KMS-11 (cell line): ENCODE measurements at regions not wholly inside any gene's neighbourhood (a gene's known extent, or its start where the extent isn't known, plus 50 kb on each side); places are given as distances from the start of the nearest gene placed in this dataset.

ENCODE experiments used
- H2AFZ ChIP-seq: fragments of 200-600 bp; sonication (generic); 2 replicates; pipeline ENCODE4 v1.6.1; 2016; ENCODE audit warnings: antibody characterized with exemption, mixed run types, low read depth
- H3K27ac ChIP-seq: fragments of 200-600 bp; sonication (generic); 2 replicates; pipeline ENCODE4 v1.6.1; 2016; ENCODE audit warnings: mild to moderate bottlenecking, mixed run types
- H3K27me3 ChIP-seq: fragments of 200-600 bp; sonication (generic); 2 replicates; pipeline ENCODE4 v1.6.1; 2017; ENCODE audit warnings: mild to moderate bottlenecking, low read depth, mixed run types, moderate library complexity; ENCODE audit not compliant: insufficient read depth
- H3K36me3 ChIP-seq: fragments of 200-600 bp; sonication (generic); 2 replicates; pipeline ENCODE4 v1.6.1; 2017; ENCODE audit warnings: mild to moderate bottlenecking, mixed run types; ENCODE audit not compliant: insufficient read depth
- H3K4me1 ChIP-seq: fragments of 200-600 bp; sonication (generic); 2 replicates; pipeline ENCODE4 v1.6.1; 2016; ENCODE audit warnings: mild to moderate bottlenecking, low read depth, mixed run types; ENCODE audit not compliant: poor library complexity, severe bottlenecking
- H3K4me2 ChIP-seq: fragments of 200-600 bp; sonication (generic); 2 replicates; pipeline ENCODE4 v1.7.0; 2016; ENCODE audit warnings: mild to moderate bottlenecking, mixed run types
- H3K4me3 ChIP-seq: fragments of 200-600 bp; sonication (generic); IDR thresholded peaks from 2 replicates; pipeline ENCODE4 v1.6.1; 2017; ENCODE audit warnings: low read depth, low read length, mixed read lengths; ENCODE audit not compliant: insufficient read depth
- H3K79me2 ChIP-seq: fragments of 200-600 bp; sonication (generic); 2 replicates; pipeline ENCODE4 v1.6.1; 2016; ENCODE audit warnings: low read depth, mixed run types; ENCODE audit not compliant: insufficient read depth
- H3K9ac ChIP-seq: fragments of 200-600 bp; sonication (generic); 2 replicates; pipeline ENCODE4 v1.6.1; 2016; ENCODE audit warnings: mild to moderate bottlenecking, mixed run types
- H4K20me1 ChIP-seq: fragments of 200-600 bp; sonication (generic); 2 replicates; pipeline ENCODE4 v1.6.1; 2016; ENCODE audit warnings: mild to moderate bottlenecking, mixed run types; ENCODE audit not compliant: insufficient read depth
- CTCF ChIP-seq: fragments of 200-600 bp; sonication (generic); conservative IDR thresholded peaks from 2 replicates; pipeline ENCODE4 v1.6.1; 2017; ENCODE audit warnings: low read depth, mild to moderate bottlenecking, antibody characterized with exemption, low read length, moderate library complexity, mixed read lengths

GRCh38 chr1:187959062-187959461, 1130.3 kb downstream of the PLA2G4A start:
- Histone ChIP-seq H3K4me1 (no peaks in the 10 kb centered on the region), H3K4me3 (no peak overlapping the region), H3K27ac (no peak overlapping the region), H3K79me2 (no peaks in the 10 kb centered on the region), H3K4me2 (no peak overlapping the region), H3K36me3 (no peaks in the 10 kb centered on the region), H3K27me3 (no peaks in the 10 kb centered on the region), H2AFZ (no peak overlapping the region), H4K20me1 (no peaks in the 10 kb centered on the region), H3K9ac (no peak overlapping the region)
- no peak for TF ChIP-seq CTCF

GRCh38 chr1:187960125-187960638, 1131.4 kb downstream of the PLA2G4A start:
- Histone ChIP-seq H3K79me2 (no peaks in the 10 kb centered on the region), H3K4me3 (no peak overlapping the region), H3K27ac (no peak overlapping the region), H2AFZ (no peak overlapping the region), H3K4me2 (no peak overlapping the region), H3K36me3 (no peaks in the 10 kb centered on the region), H4K20me1 (no peaks in the 10 kb centered on the region), H3K27me3 (no peaks in the 10 kb centered on the region), H3K4me1 (no peaks in the 10 kb centered on the region), H3K9ac (no peak overlapping the region)
- TF ChIP-seq CTCF: no peak

DNA sequence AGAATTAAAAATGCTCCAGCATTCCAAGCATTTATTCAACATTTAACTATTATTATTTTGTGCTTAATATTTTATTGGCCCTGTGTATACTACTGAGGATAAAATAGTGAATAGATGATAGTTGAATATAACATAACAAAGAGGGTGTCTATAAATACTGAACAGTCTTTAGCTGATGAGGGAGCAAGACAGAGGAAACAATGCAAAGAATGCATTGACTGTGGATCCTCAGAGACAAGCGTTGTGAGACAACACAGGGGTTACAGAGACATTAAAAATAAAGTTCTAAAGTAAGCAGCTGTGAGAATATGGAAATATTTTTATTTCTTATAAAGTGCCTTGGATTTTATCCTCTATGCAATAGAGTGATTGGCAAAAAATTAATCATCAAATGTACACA, 1133.1 kb downstream of the PLA2G4A start:
- Histone ChIP-seq H2AFZ (no peak overlapping the region), H3K27ac (no peak overlapping the region), H3K4me1 (no peaks in the 10 kb centered on the region), H3K79me2 (no peaks in the 10 kb centered on the region), H3K4me3 (no peak overlapping the region), H3K27me3 (no peaks in the 10 kb centered on the region), H3K36me3 (no peaks in the 10 kb centered on the region), H3K4me2 (no peak overlapping the region), H4K20me1 (no peaks in the 10 kb centered on the region), H3K9ac (no peak overlapping the region)
- no peak for TF ChIP-seq CTCF

DNA sequence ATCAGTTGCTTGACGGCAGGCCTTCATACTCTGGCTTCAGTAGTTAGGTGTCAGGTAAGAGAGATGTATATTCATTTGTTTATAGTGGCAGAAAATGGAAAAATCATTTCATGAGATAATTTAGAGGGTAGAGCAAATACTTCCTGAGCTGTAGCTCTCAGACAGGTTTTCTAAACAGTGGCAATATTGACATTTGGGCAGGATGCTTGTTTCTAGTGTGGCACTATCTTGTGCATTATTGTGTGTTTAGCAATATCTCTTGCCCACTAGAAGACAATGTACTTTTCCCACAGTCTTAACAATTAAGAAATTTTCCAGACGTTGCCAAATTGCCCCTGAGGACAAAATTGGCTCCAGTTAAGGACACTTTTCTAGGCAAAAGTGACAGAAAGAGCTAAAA, 1143.1 kb downstream of the PLA2G4A start:
- H3K4me2 ChIP-seq: no peak overlapping the region
- H3K4me1 ChIP-seq: no peaks in the 10 kb centered on the region
- H3K36me3 ChIP-seq: no peaks in the 10 kb centered on the region
- TF ChIP-seq CTCF: no peak
- no peaks in the 10 kb centered on the region for H3K79me2 ChIP-seq
- H2AFZ ChIP-seq: no peak overlapping the region
- no peaks in the 10 kb centered on the region for H3K27me3 ChIP-seq
- no peak overlapping the region for H3K9ac ChIP-seq
- no peak overlapping the region for H3K4me3 ChIP-seq
- no peak overlapping the region for H3K27ac ChIP-seq
- H4K20me1 ChIP-seq: no peaks in the 10 kb centered on the region

- Histone ChIP-seq H3K4me1 (no peaks in the 10 kb centered on the region), H3K27ac (no peak overlapping the region), H4K20me1 (no peaks in the 10 kb centered on the region), H3K9ac (no peak overlapping the region), H3K27me3 (no peaks in the 10 kb centered on the region), H3K4me2 (no peak overlapping the region), H2AFZ (no peak overlapping the region), H3K36me3 (no peaks in the 10 kb centered on the region), H3K79me2 (no peaks in the 10 kb centered on the region), H3K4me3 (no peak overlapping the region)
- no peak for TF ChIP-seq CTCF
Measured at GRCh38 chr1:187977298-187977697, 1148.5 kb downstream of the PLA2G4A start.
